ENCODE measurements at regions not wholly inside any gene's neighbourhood (a gene's known extent, or its start where the extent isn't known, plus 50 kb on each side); places are given as distances from the start of the nearest gene placed in this dataset.

- H3K27me3 Mint-ChIP-seq (ENCODE audit: unreplicated experiment), result no peaks in the 10 kb centered on the region
- no peaks in the 10 kb centered on the region for H3K4me1 Mint-ChIP-seq (ENCODE audit: low read depth, unreplicated experiment)
- no peak overlapping the region for H3K27ac Mint-ChIP-seq (ENCODE audit: unreplicated experiment)
- TF ChIP-seq CTCF (IDR thresholded peaks at IDR 0.05; ENCODE audit: partially characterized antibody, unreplicated experiment), result no peak
- H3K4me3 Mint-ChIP-seq (ENCODE audit: unreplicated experiment), result no peak overlapping the region
- no peak for DNase-seq
- no peaks in the 10 kb centered on the region for H3K36me3 Mint-ChIP-seq (ENCODE audit: unreplicated experiment)
- no peaks in the 10 kb centered on the region for H3K9me3 Mint-ChIP-seq (ENCODE audit: unreplicated experiment)
Observed at GRCh38 chr15:96764946-96765345, 434.4 kb downstream of the NR2F2 start.

GRCh38 chr15:96766366-96766765 lies 435.9 kb downstream of the NR2F2 start:
- Mint-ChIP-seq H3K27me3 (ENCODE audit: unreplicated experiment) (no peaks in the 10 kb centered on the region), H3K4me1 (ENCODE audit: low read depth, unreplicated experiment) (no peaks in the 10 kb centered on the region), H3K9me3 (ENCODE audit: unreplicated experiment) (peaks cover 1% of the 10 kb centered on the region), H3K4me3 (ENCODE audit: unreplicated experiment) (no peak overlapping the region), H3K27ac (ENCODE audit: unreplicated experiment) (no peak overlapping the region), H3K36me3 (ENCODE audit: unreplicated experiment) (no peaks in the 10 kb centered on the region)
- TF ChIP-seq CTCF (IDR thresholded peaks at IDR 0.05; ENCODE audit: partially characterized antibody, unreplicated experiment), result no peak
- no peak for DNase-seq

GRCh38 chr15:96767703-96768434 lies 437.4 kb downstream of the NR2F2 start:
- Mint-ChIP-seq H3K36me3 (ENCODE audit: unreplicated experiment) (no peaks in the 10 kb centered on the region), H3K27me3 (ENCODE audit: unreplicated experiment) (peaks cover under 1% of the 10 kb centered on the region), H3K4me3 (ENCODE audit: unreplicated experiment) (no peak overlapping the region), H3K4me1 (ENCODE audit: low read depth, unreplicated experiment) (no peaks in the 10 kb centered on the region), H3K27ac (ENCODE audit: unreplicated experiment) (no peak overlapping the region), H3K9me3 (ENCODE audit: unreplicated experiment) (peaks cover 1% of the 10 kb centered on the region)
- TF ChIP-seq CTCF (IDR thresholded peaks at IDR 0.05; ENCODE audit: partially characterized antibody, unreplicated experiment), result no peak
- no peak for DNase-seq

GRCh38 chr15:96768435-96768789 lies 437.9 kb downstream of the NR2F2 start:
- Mint-ChIP-seq H3K36me3 (ENCODE audit: unreplicated experiment) (no peaks in the 10 kb centered on the region), H3K27me3 (ENCODE audit: unreplicated experiment) (peaks cover 2% of the 10 kb centered on the region), H3K27ac (ENCODE audit: unreplicated experiment) (no peak overlapping the region), H3K9me3 (ENCODE audit: unreplicated experiment) (peaks cover 1% of the 10 kb centered on the region), H3K4me1 (ENCODE audit: low read depth, unreplicated experiment) (no peaks in the 10 kb centered on the region), H3K4me3 (ENCODE audit: unreplicated experiment) (no peak overlapping the region)
- no peak for TF ChIP-seq CTCF (IDR thresholded peaks at IDR 0.05; ENCODE audit: partially characterized antibody, unreplicated experiment)
- no peak for DNase-seq

- H3K4me3 Mint-ChIP-seq (ENCODE audit: unreplicated experiment), result no peak overlapping the region
- H3K27me3 Mint-ChIP-seq (ENCODE audit: unreplicated experiment), result peaks cover 2% of the 10 kb centered on the region
- no peak for DNase-seq
- no peak for TF ChIP-seq CTCF (IDR thresholded peaks at IDR 0.05; ENCODE audit: partially characterized antibody, unreplicated experiment)
- H3K9me3 Mint-ChIP-seq (ENCODE audit: unreplicated experiment), result peaks cover 1% of the 10 kb centered on the region
- no peak overlapping the region for H3K27ac Mint-ChIP-seq (ENCODE audit: unreplicated experiment)
- no peaks in the 10 kb centered on the region for H3K36me3 Mint-ChIP-seq (ENCODE audit: unreplicated experiment)
- no peaks in the 10 kb centered on the region for H3K4me1 Mint-ChIP-seq (ENCODE audit: low read depth, unreplicated experiment)
Observed at GRCh38 chr15:96771035-96771434, 440.5 kb downstream of the NR2F2 start.

All from glutamatergic neuron (in vitro differentiated cells).